ENCODE measurements at regions not wholly inside any gene's neighbourhood (a gene's known extent, or its start where the extent isn't known, plus 50 kb on each side); places are given as distances from the start of the nearest gene placed in this dataset.

GRCh38 chr5:67289763-67290521 lies 93.3 kb upstream of the CD180 start:
- H3K27ac Mint-ChIP-seq = no peak overlapping the region
- no peak for ATAC-seq (replicated peaks)
- H3K27me3 Mint-ChIP-seq = peaks cover 4% of the 10 kb centered on the region
- H3K4me1 Mint-ChIP-seq = no peaks in the 10 kb centered on the region
- H3K36me3 Mint-ChIP-seq (ENCODE audit: low read depth) = no peaks in the 10 kb centered on the region
- no peak overlapping the region for H3K4me3 Mint-ChIP-seq
- H3K9me3 Mint-ChIP-seq = no peaks in the 10 kb centered on the region

- H3K4me1 Mint-ChIP-seq = no peaks in the 10 kb centered on the region
- ATAC-seq (replicated peaks) = no peak
- H3K27ac Mint-ChIP-seq = no peak overlapping the region
- H3K4me3 Mint-ChIP-seq = no peak overlapping the region
- peaks cover 8% of the 10 kb centered on the region for H3K27me3 Mint-ChIP-seq
- H3K9me3 Mint-ChIP-seq = no peaks in the 10 kb centered on the region
- H3K36me3 Mint-ChIP-seq (ENCODE audit: low read depth) = no peaks in the 10 kb centered on the region
Measured at GRCh38 chr5:67287510-67288268, 91.1 kb upstream of the CD180 start.

GRCh38 chr5:67286006-67286405 lies 89.4 kb upstream of the CD180 start:
- ATAC-seq (replicated peaks) = no peak
- H3K27me3 Mint-ChIP-seq = peaks cover 5% of the 10 kb centered on the region
- no peaks in the 10 kb centered on the region for H3K9me3 Mint-ChIP-seq
- no peaks in the 10 kb centered on the region for H3K36me3 Mint-ChIP-seq (ENCODE audit: low read depth)
- no peaks in the 10 kb centered on the region for H3K4me1 Mint-ChIP-seq
- H3K4me3 Mint-ChIP-seq = no peak overlapping the region
- H3K27ac Mint-ChIP-seq = no peak overlapping the region

- H3K27ac Mint-ChIP-seq = no peak overlapping the region
- H3K27me3 Mint-ChIP-seq = peaks cover 5% of the 10 kb centered on the region
- no peaks in the 10 kb centered on the region for H3K4me1 Mint-ChIP-seq
- ATAC-seq (replicated peaks) = no peak
- no peaks in the 10 kb centered on the region for H3K36me3 Mint-ChIP-seq (ENCODE audit: low read depth)
- H3K4me3 Mint-ChIP-seq = no peak overlapping the region
- no peaks in the 10 kb centered on the region for H3K9me3 Mint-ChIP-seq
Measured at GRCh38 chr5:67283988-67284487, 87.4 kb upstream of the CD180 start.

- no peak for ATAC-seq (replicated peaks)
- H3K27me3 Mint-ChIP-seq = peaks cover 5% of the 10 kb centered on the region
- no peak overlapping the region for H3K27ac Mint-ChIP-seq
- no peaks in the 10 kb centered on the region for H3K36me3 Mint-ChIP-seq (ENCODE audit: low read depth)
- H3K4me1 Mint-ChIP-seq = no peaks in the 10 kb centered on the region
- H3K4me3 Mint-ChIP-seq = no peak overlapping the region
- peaks cover 2% of the 10 kb centered on the region for H3K9me3 Mint-ChIP-seq
Measured at GRCh38 chr5:67283275-67283987, 86.8 kb upstream of the CD180 start.

- Mint-ChIP-seq H3K36me3 (ENCODE audit: low read depth) (no peaks in the 10 kb centered on the region), H3K4me1 (no peaks in the 10 kb centered on the region), H3K27me3 (peaks cover 5% of the 10 kb centered on the region), H3K9me3 (peaks cover 4% of the 10 kb centered on the region), H3K27ac (no peak overlapping the region), H3K4me3 (no peak overlapping the region)
- no peak for ATAC-seq (replicated peaks)
Measured at GRCh38 chr5:67281874-67282273, 85.3 kb upstream of the CD180 start.

GRCh38 chr5:67273689-67274356 lies 77.2 kb upstream of the CD180 start:
- H3K36me3 Mint-ChIP-seq (ENCODE audit: low read depth) = no peaks in the 10 kb centered on the region
- no peak for ATAC-seq (replicated peaks)
- H3K27me3 Mint-ChIP-seq = no peaks in the 10 kb centered on the region
- no peak overlapping the region for H3K4me3 Mint-ChIP-seq
- peaks cover 4% of the 10 kb centered on the region for H3K9me3 Mint-ChIP-seq
- H3K27ac Mint-ChIP-seq = no peak overlapping the region
- H3K4me1 Mint-ChIP-seq = no peaks in the 10 kb centered on the region

GRCh38 chr5:67272453-67273130 lies 76.0 kb upstream of the CD180 start:
- Mint-ChIP-seq H3K9me3 (no peaks in the 10 kb centered on the region), H3K27me3 (no peaks in the 10 kb centered on the region), H3K27ac (no peak overlapping the region), H3K36me3 (ENCODE audit: low read depth) (no peaks in the 10 kb centered on the region), H3K4me1 (no peaks in the 10 kb centered on the region), H3K4me3 (no peak overlapping the region)
- ATAC-seq (replicated peaks) = no peak

- H3K36me3 Mint-ChIP-seq (ENCODE audit: low read depth) = no peaks in the 10 kb centered on the region
- H3K9me3 Mint-ChIP-seq = no peaks in the 10 kb centered on the region
- no peaks in the 10 kb centered on the region for H3K4me1 Mint-ChIP-seq
- no peak overlapping the region for H3K27ac Mint-ChIP-seq
- no peak for ATAC-seq (replicated peaks)
- H3K27me3 Mint-ChIP-seq = no peaks in the 10 kb centered on the region
- no peak overlapping the region for H3K4me3 Mint-ChIP-seq
Measured at GRCh38 chr5:67268231-67269021, 71.8 kb upstream of the CD180 start.

- Mint-ChIP-seq H3K4me1 (no peaks in the 10 kb centered on the region), H3K36me3 (ENCODE audit: low read depth) (no peaks in the 10 kb centered on the region), H3K4me3 (no peak overlapping the region), H3K27me3 (no peaks in the 10 kb centered on the region), H3K9me3 (no peaks in the 10 kb centered on the region), H3K27ac (no peak overlapping the region)
- no peak for ATAC-seq (replicated peaks)
Measured at GRCh38 chr5:67267512-67268216, 71.1 kb upstream of the CD180 start.

GRCh38 chr5:67266654-67267350 lies 70.2 kb upstream of the CD180 start:
- no peaks in the 10 kb centered on the region for H3K36me3 Mint-ChIP-seq (ENCODE audit: low read depth)

GRCh38 chr5:67265951-67266350 lies 69.4 kb upstream of the CD180 start:
- no peaks in the 10 kb centered on the region for H3K9me3 Mint-ChIP-seq
- H3K27me3 Mint-ChIP-seq = no peaks in the 10 kb centered on the region
- ATAC-seq (replicated peaks) = peak; percentile 21
- no peak overlapping the region for H3K27ac Mint-ChIP-seq
- H3K4me3 Mint-ChIP-seq = no peak overlapping the region
- H3K4me1 Mint-ChIP-seq = no peaks in the 10 kb centered on the region
- H3K36me3 Mint-ChIP-seq (ENCODE audit: low read depth) = no peaks in the 10 kb centered on the region

More at GRCh38 chr5:67266654-67267350, 70.2 kb upstream of the CD180 start:
- Mint-ChIP-seq H3K4me1 (no peaks in the 10 kb centered on the region), H3K27ac (no peak overlapping the region), H3K27me3 (no peaks in the 10 kb centered on the region), H3K4me3 (no peak overlapping the region), H3K9me3 (no peaks in the 10 kb centered on the region)
- no peak for ATAC-seq (replicated peaks)

All from activated T-helper 17 cell treated with anti-CD3 and anti-CD28 coated beads, Interleukin-2, amount 50 U/mL, for 72 hours (primary cell).